BE2C (cell line): ENCODE measurements at regions not wholly inside any gene's neighbourhood (a gene's known extent, or its start where the extent isn't known, plus 50 kb on each side); places are given as distances from the start of the nearest gene placed in this dataset.

Experiments used
- DNase-seq: peaks from one replicate; pipeline ENCODE4 v3.0.0-alpha.2; 2020
- H3K27me3 ChIP-seq: fragments of 250-450 bp; sonication (Bioruptor Pico); 2 replicates; pipeline ENCODE4 v1.5.1; 2020; ENCODE audit warnings: mild to moderate bottlenecking
- H3K36me3 ChIP-seq: fragments of 250-450 bp; sonication (Bioruptor Pico); 2 replicates; pipeline ENCODE4 v1.5.1; 2020; ENCODE audit warnings: mild to moderate bottlenecking
- H3K4me1 ChIP-seq: fragments of 250-450 bp; sonication (Bioruptor Pico); 2 replicates; pipeline ENCODE4 v1.5.1; 2020
- H3K4me3 ChIP-seq: 2 replicates; pipeline ENCODE4 v1.5.1; 2011; ENCODE audit warnings: low read depth, low read length
- H3K9me3 ChIP-seq: fragments of 250-450 bp; sonication (Bioruptor Pico); 2 replicates; pipeline ENCODE4 v1.5.1; 2020
- CTCF ChIP-seq: IDR thresholded peaks from 2 replicates; pipeline ENCODE4 v1.5.1; 2012; ENCODE audit warnings: mild to moderate bottlenecking, low read depth, low read length

DNA sequence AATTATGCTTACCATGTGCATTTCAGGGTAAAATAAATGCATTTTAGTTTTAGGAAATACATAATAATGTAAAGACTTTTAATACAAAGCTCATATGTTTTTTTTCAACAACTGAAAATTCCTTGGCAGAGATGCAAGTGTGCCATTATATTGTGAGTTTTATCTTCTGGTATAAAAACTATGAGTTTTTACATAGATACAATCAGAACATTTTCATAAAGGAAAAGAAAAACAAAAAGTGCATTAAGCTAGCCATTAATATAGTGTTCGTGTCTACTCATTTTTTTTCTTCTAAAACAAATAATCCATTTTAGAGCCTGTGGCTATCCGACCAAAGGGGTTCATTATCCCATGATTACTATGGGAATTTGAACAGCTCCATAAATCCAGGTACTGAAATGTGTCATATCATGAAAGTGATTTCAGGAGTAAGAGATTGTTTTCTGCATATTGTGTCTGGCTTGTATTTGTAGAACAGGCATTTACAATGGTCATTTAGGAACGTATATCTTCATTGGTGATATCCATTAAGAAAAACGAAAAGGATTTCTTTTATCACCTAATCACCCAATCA is 236.9 kb upstream of the SLC10A2 start:
- no peaks in the 10 kb centered on the region for H3K27me3 ChIP-seq
- H3K36me3 ChIP-seq, result no peaks in the 10 kb centered on the region
- TF ChIP-seq CTCF, result no peak
- DNase-seq, result no peak
- no peak overlapping the region for H3K4me3 ChIP-seq
- H3K9me3 ChIP-seq, result no peaks in the 10 kb centered on the region
- peaks cover 4% of the 10 kb centered on the region; the same call in 1 of the 2 replicates for H3K4me1 ChIP-seq

- Histone ChIP-seq H3K27me3 (no peaks in the 10 kb centered on the region), H3K9me3 (no peaks in the 10 kb centered on the region), H3K36me3 (no peaks in the 10 kb centered on the region), H3K4me3 (no peak overlapping the region), H3K4me1 (peaks cover 4% of the 10 kb centered on the region; the same call in 1 of the 2 replicates)
- TF ChIP-seq CTCF, result no peak
- DNase-seq, result no peak
Observed at GRCh38 chr13:103302676-103303075, 236.5 kb upstream of the SLC10A2 start.

DNA sequence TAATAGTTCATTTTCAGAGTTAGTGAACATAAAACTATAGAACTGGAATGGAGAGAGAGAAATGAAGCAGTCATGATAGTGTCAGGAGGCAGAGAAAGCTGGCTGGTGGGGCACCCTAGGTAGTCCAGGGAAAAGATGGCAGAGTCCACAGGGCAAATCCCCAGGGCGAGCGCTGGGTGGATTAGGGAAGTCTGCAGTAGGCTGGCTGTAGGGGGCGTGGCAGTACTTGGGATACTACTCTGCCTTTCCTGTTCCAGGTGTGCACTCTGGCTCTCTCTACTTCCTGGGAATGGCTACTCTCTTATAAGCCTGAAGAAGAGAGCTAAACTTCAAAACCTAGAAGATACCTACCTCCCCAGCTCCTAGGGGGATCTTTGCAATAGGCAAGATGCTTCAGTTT is 232.9 kb upstream of the SLC10A2 start:
- peak; percentile 23 for TF ChIP-seq CTCF
- no peaks in the 10 kb centered on the region for H3K4me1 ChIP-seq
- H3K27me3 ChIP-seq, result no peaks in the 10 kb centered on the region
- peak; percentile 31 for DNase-seq
- no peaks in the 10 kb centered on the region for H3K36me3 ChIP-seq
- H3K9me3 ChIP-seq, result peaks cover 2% of the 10 kb centered on the region; the same call in 1 of the 2 replicates
- no peak overlapping the region for H3K4me3 ChIP-seq

DNA sequence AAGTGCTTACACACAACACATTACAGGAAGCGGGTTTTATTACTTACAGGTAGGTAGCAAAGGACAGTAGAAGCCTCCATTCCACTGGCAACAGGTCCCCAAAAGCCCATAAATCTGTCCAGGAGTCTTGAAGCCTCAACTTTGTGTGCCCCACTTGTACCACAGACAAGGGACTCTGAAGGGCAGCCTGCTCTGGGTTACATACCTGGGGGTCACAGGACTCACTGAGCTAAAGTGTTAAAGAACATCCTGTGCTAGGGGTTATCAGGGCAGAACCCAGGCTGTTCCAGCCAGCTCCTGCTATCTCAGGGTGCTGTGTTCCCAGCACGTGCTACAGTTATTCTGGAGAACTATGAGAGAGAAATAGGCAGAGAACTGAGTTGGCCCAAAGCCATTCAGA is 230.9 kb upstream of the SLC10A2 start:
- H3K27me3 ChIP-seq, result no peaks in the 10 kb centered on the region
- no peak for TF ChIP-seq CTCF
- H3K4me3 ChIP-seq, result no peak overlapping the region
- H3K4me1 ChIP-seq, result no peaks in the 10 kb centered on the region
- H3K9me3 ChIP-seq, result peaks cover 2% of the 10 kb centered on the region; the same call in 1 of the 2 replicates
- no peak for DNase-seq
- no peaks in the 10 kb centered on the region for H3K36me3 ChIP-seq

GRCh38 chr13:103291798-103292572 is 225.8 kb upstream of the SLC10A2 start:
- no peaks in the 10 kb centered on the region for H3K27me3 ChIP-seq
- H3K4me1 ChIP-seq, result no peaks in the 10 kb centered on the region
- DNase-seq, result no peak
- peaks cover 2% of the 10 kb centered on the region; the same call in 1 of the 2 replicates for H3K9me3 ChIP-seq
- TF ChIP-seq CTCF, result no peak
- H3K36me3 ChIP-seq, result no peaks in the 10 kb centered on the region
- H3K4me3 ChIP-seq, result no peak overlapping the region

- TF ChIP-seq CTCF, result no peak
- DNase-seq, result no peak
- Histone ChIP-seq H3K36me3 (no peaks in the 10 kb centered on the region), H3K4me1 (no peaks in the 10 kb centered on the region), H3K9me3 (no peaks in the 10 kb centered on the region), H3K4me3 (no peak overlapping the region), H3K27me3 (no peaks in the 10 kb centered on the region)
Observed at GRCh38 chr13:103291226-103291625, 225.0 kb upstream of the SLC10A2 start.
